ENCODE measurements at regions not wholly inside any gene's neighbourhood (a gene's known extent, or its start where the extent isn't known, plus 50 kb on each side); places are given as distances from the start of the nearest gene placed in this dataset.

DNA sequence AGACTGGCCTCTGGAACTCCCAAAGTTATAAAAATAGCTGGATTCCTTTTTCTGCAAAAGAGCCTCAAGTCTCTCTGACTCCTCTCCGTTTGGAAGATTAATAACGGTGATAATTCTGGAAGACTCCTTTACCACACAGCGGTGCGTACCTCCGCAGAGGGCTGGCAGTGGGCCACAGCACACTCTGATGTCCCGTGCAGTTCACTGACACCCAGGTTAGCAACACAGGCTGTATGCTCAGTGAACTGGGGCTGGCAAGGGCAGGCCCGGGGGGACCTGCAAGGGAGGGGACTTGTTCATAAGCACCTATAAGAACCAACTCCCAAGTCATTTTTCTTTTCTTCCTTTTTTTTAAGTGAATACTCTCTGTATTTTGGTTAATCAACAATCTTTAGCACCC, 120.3 kb upstream of the TJP1 start:
- no peaks in the 10 kb centered on the region for H3K9me3 ChIP-seq
- no peaks in the 10 kb centered on the region for H3K36me3 ChIP-seq (ENCODE audit: low read depth, missing control alignments)
- no peaks in the 10 kb centered on the region for H3K27me3 ChIP-seq
- WGBS, 2 donors: 51 to 60% methylated on average over 7 of the region's 7 CpGs
- H3K4me3 ChIP-seq: no peak overlapping the region
- peak; percentile 30 for DNase-seq
- TF ChIP-seq POLR2A (IDR thresholded peaks at IDR 0.05): no peak
- TF ChIP-seq, protein P1, sequence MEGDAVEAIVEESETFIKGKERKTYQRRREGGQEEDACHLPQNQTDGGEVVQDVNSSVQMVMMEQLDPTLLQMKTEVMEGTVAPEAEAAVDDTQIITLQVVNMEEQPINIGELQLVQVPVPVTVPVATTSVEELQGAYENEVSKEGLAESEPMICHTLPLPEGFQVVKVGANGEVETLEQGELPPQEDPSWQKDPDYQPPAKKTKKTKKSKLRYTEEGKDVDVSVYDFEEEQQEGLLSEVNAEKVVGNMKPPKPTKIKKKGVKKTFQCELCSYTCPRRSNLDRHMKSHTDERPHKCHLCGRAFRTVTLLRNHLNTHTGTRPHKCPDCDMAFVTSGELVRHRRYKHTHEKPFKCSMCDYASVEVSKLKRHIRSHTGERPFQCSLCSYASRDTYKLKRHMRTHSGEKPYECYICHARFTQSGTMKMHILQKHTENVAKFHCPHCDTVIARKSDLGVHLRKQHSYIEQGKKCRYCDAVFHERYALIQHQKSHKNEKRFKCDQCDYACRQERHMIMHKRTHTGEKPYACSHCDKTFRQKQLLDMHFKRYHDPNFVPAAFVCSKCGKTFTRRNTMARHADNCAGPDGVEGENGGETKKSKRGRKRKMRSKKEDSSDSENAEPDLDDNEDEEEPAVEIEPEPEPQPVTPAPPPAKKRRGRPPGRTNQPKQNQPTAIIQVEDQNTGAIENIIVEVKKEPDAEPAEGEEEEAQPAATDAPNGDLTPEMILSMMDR (IDR thresholded peaks at IDR 0.05): no peak
- intact Hi-C loops (cut with DNase I; ENCODE audit: low total_unique reads): loop anchor here (10.0 kb wide), 1 partner anchor 112 kb away; no protein-coding TSS in a partner anchor
- peaks cover 3% of the 10 kb centered on the region for H3K4me1 ChIP-seq
- peak overlapping the region in 1 of 2 donors; percentile 11 for H3K27ac ChIP-seq

DNA sequence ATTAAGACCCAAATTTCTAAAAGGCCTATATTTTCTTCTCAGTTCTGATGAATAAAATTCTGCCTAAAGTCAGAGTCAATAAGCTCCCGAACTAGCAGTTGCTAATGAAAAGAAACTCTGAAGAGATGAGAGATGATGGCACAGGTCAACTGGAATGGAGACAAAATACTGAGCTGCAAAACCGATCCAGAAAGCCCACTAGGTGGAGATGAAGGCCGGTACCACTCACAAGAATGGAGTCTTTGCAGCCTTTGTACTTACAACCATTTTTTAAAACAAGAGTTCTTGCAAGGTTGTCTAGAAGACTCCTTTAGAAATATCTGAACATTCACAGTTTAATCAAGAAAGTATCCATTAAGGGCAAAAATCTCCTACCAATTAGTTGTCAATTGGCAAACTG, 119.9 kb upstream of the TJP1 start:
- no peaks in the 10 kb centered on the region for H3K36me3 ChIP-seq (ENCODE audit: low read depth, missing control alignments)
- no peak overlapping the region for H3K4me3 ChIP-seq
- H3K4me1 ChIP-seq: peaks cover 3% of the 10 kb centered on the region
- H3K9me3 ChIP-seq: no peaks in the 10 kb centered on the region
- H3K27me3 ChIP-seq: no peaks in the 10 kb centered on the region
- peak; percentile 55 for DNase-seq
- intact Hi-C loops (cut with DNase I; ENCODE audit: low total_unique reads): loop anchor here (10.0 kb wide), 1 partner anchor 113 kb away; no protein-coding TSS in a partner anchor
- WGBS, 2 donors: 35 to 40% methylated on average over 3 of the region's 3 CpGs
- no peak for TF ChIP-seq POLR2A (IDR thresholded peaks at IDR 0.05)
- TF ChIP-seq, protein P1 (IDR thresholded peaks at IDR 0.05): peak in 2 of 3 experiments; percentile 32 to 39
- no peak overlapping the region for H3K27ac ChIP-seq

DNA sequence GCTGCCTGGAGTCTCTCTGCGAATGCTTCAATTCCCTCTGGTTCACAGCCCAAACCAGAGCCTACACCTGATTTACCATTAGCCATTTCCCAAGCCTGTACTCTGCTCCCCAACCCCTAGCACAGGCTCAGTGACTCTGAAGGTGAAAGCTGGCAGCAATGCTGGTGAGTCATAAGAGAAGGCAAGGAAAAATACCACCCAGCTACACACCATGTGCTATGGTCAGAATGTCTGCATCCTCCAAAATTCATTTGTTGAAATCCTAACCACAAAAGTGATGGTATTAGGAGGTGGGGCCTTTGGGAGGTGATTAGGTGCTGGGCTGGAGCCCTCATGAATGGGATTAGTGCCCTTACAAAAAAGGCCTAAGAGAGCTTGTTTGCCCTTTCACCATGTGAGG, 117.1 kb upstream of the TJP1 start:
- intact Hi-C loops (cut with DNase I; ENCODE audit: low total_unique reads): no loop called here
- Histone ChIP-seq H3K4me1 (peaks cover 3% of the 10 kb centered on the region), H3K27ac (no peak overlapping the region), H3K9me3 (no peaks in the 10 kb centered on the region), H3K27me3 (no peaks in the 10 kb centered on the region), H3K36me3 (ENCODE audit: low read depth, missing control alignments) (no peaks in the 10 kb centered on the region), H3K4me3 (no peak overlapping the region)
- DNase-seq: no peak
- TF ChIP-seq, protein P1 (IDR thresholded peaks at IDR 0.05): no peak
- TF ChIP-seq POLR2A (IDR thresholded peaks at IDR 0.05): no peak
- WGBS, 2 donors: 87 to 100% methylated on average over 1 of the region's 1 CpG

DNA sequence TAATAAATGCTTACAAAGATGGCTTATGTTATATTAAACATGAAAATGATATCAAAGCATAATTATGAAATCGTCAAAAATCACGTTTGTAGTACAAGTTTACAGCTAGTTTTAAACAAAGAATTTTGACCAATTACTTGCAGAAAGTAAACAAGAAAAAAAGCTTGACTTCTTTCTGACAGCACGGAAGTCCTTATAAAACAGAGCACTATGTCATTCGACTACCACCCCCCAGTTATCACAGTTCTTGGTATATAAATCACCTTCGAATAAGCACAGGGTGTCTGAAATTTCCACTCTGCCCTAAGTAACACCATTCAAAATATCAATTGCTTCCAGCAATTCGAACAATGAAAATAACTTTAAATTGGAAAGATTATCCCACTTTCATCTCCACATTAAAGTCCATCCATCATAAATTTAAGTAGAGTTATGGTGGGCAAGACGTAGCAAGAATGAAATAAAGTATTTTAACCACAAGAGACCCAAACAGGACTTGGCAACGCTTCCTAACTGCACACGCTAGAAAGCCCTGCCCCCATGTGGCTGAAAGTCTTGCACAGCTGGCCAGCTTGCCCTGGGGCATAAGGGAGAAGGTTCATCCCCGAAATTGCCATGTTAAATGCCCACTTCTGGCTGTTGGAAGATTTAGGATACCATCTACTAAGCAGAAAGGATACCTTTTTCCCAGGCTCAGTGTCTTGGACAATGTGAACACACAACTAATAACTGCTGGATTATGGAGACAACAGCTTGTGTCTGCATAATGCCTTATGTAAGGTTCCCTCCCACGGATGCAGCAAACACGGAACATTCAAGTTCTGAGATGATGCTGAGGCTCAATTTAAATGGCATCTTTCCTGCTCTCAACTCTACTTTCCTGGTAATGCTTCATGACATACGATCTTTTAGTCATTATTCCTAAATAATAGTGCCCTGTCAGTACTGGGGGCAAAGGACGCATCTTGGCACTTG, 116.4 kb upstream of the TJP1 start:
- intact Hi-C loops (cut with DNase I; ENCODE audit: low total_unique reads): no loop called here
- 66 to 71% methylated on average over 14 of the region's 14 CpGs for WGBS, 2 donors

More for the DNA sequence above, 116.4 kb upstream of the TJP1 start:
- H3K27ac ChIP-seq: no peak overlapping the region
- no peaks in the 10 kb centered on the region for H3K27me3 ChIP-seq
- no peak for TF ChIP-seq POLR2A (IDR thresholded peaks at IDR 0.05)
- TF ChIP-seq, protein P1 (IDR thresholded peaks at IDR 0.05): no peak
- peaks cover 3% of the 10 kb centered on the region for H3K4me1 ChIP-seq
- no peaks in the 10 kb centered on the region for H3K36me3 ChIP-seq (ENCODE audit: low read depth, missing control alignments)
- no peaks in the 10 kb centered on the region for H3K9me3 ChIP-seq
- no peak for DNase-seq
- no peak overlapping the region for H3K4me3 ChIP-seq
